HG03060 (cell line): ENCODE measurements at regions not wholly inside any gene's neighbourhood (a gene's known extent, or its start where the extent isn't known, plus 50 kb on each side); places are given as distances from the start of the nearest gene placed in this dataset.

Source experiments
- ATAC-seq: cut with Tn5 transposase; IDR thresholded peaks from one replicate; pipeline ENCODE4 v1.9.1; 2021; ENCODE audit warnings: low read depth, moderate number of reproducible peaks; ENCODE audit not compliant: unreplicated experiment

GRCh38 chr3:189548053-189548452, 83.1 kb upstream of the TP63 start:
- no peak for ATAC-seq

- ATAC-seq: no peak
Measured at GRCh38 chr3:189551007-189551406, 80.2 kb upstream of the TP63 start.

GRCh38 chr3:189554868-189555557, 76.2 kb upstream of the TP63 start:
- ATAC-seq: no peak

- ATAC-seq: no peak
Measured at GRCh38 chr3:189555558-189555881, 75.7 kb upstream of the TP63 start.

- ATAC-seq: no peak
Measured at GRCh38 chr3:189557824-189558223, 73.4 kb upstream of the TP63 start.

GRCh38 chr3:189561256-189561655, 69.9 kb upstream of the TP63 start:
- no peak for ATAC-seq

- peak; percentile 94 for ATAC-seq
Measured at GRCh38 chr3:189563853-189564563, 67.2 kb upstream of the TP63 start.

- ATAC-seq: no peak
Measured at GRCh38 chr3:189566550-189567130, 64.5 kb upstream of the TP63 start.

- ATAC-seq: no peak
Measured at GRCh38 chr3:189567322-189567721, 63.9 kb upstream of the TP63 start.

GRCh38 chr3:189567766-189568420, 63.3 kb upstream of the TP63 start:
- no peak for ATAC-seq

- no peak for ATAC-seq
Measured at GRCh38 chr3:189568961-189569360, 62.2 kb upstream of the TP63 start.

GRCh38 chr3:189569473-189569872, 61.7 kb upstream of the TP63 start:
- ATAC-seq: no peak

GRCh38 chr3:189570916-189571315, 60.3 kb upstream of the TP63 start:
- ATAC-seq: no peak

GRCh38 chr3:189572249-189572648, 58.9 kb upstream of the TP63 start:
- ATAC-seq: no peak

GRCh38 chr3:189573004-189573403, 58.2 kb upstream of the TP63 start:
- ATAC-seq: no peak

GRCh38 chr3:189576486-189576885, 54.7 kb upstream of the TP63 start:
- ATAC-seq: no peak

GRCh38 chr3:189577050-189577951, 53.9 kb upstream of the TP63 start:
- no peak for ATAC-seq

- no peak for ATAC-seq
Measured at GRCh38 chr3:189580190-189580589, 51.0 kb upstream of the TP63 start.
